Activated CD4-positive, alpha-beta T cell treated with anti-CD3 and anti-CD28 coated beads, Interleukin-2, amount 50 U/mL, for 48 hours (primary cell): ENCODE measurements at regions not wholly inside any gene's neighbourhood (a gene's known extent, or its start where the extent isn't known, plus 50 kb on each side); places are given as distances from the start of the nearest gene placed in this dataset.

Source experiments
- DNase-seq, 2 experiments: peaks; one replicate each; pipeline ENCODE4 v3.0.0-alpha.2; 2020

DNA sequence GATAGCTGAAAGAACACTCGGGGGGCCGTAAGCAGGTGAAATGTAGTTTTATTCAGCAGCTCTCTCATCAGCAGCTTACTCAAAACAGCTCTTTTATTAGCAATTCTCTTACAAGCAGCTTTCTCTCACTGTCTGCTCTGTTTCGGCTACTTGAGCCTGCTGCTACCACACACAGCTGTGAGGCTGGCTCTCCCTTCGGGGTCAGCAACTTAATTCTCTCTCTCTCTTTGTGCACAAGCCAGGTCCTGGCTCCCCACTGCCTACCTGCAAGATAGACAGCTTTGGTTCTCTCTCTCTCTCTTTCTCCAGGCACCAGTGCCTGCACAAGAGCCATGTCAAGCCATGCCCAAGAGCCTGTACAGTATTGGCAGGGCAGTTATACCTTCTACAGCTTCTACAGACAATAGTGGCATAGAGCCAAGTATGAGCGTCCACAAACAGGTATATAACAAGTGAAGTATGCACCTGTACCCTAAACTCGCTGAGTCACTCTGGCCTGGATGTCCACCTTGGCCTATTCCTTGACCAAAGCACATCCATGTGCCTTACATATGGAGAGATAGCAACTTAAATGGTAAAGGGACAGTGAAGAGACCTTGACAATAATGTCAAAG, 110.8 kb downstream of the MTNR1B start:
- DNase-seq = no peak

DNA sequence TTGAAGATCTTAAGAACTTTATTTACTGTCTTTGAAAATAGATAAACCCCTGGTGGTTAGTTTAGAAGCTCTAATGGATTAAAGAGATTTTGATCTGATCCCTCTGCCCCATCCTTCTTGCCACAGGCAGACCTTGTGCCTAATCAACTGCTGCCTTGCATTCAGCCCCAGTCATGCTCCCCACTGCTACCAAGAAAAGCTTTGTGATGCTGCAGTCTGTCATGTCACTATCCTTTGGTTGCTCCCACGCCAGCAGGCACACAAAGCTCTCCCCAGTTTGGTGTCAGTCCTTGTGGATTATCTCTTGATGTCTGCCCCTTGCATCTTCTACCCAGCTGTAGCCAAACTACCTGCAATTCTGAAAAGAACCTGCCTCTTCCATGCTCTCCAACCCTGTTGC, 112.2 kb downstream of the MTNR1B start:
- no peak for DNase-seq

DNA sequence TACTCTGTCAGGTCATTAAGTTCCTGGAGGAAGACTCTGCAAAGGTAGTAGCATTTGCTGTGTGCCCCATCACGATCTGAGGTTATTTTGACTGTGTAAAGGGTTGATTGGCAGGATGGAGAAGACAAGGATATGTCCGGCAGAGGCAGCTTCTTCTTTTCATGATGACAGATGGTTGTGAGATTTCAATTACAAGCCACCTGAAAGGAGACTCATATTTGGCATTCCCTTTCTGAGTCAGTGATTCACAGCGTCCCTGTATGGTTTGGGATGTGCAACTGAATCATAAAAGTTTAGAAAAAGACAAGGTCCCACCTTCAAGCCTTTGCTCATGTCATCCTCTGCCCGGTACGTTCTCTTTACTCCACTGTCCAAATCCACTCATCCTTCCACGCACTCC, 113.4 kb downstream of the MTNR1B start:
- DNase-seq = no peak

DNA sequence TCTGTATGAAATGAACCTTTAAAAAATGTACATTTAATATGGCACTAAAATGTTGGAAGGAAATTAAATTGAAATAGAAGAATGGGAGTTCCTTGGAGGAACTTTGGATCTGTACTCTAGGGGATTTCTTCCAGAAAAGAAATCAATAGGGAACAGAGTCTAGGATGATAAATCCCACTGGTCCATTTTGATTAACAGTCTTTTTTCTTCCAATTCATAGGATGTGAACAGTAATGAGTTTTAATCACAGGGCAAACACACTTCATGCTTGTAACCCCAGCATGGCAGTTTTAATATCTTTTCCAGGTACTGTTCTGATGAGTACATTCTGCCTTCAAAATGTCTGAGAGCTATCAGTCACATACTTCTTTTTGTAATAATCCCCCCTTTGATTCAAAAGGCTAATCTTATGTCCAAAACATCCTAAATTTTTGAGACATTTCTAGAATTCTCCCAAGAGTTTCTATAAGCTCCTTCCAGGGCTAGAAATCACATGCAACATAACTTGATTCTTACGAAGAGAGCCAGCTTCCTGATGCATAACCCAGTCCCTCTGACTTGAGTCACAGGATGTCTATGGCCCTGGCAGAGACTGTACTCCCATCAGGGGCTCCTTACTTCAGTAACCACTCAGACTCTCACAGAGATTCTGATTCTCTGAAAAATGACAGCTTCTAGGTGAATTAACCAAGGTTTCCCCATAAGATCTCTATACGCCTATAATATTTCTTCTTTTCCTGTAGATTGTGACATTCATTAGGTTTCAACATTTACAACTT, 112.9 kb downstream of the SLC36A4 start:
- no peak for DNase-seq

DNA sequence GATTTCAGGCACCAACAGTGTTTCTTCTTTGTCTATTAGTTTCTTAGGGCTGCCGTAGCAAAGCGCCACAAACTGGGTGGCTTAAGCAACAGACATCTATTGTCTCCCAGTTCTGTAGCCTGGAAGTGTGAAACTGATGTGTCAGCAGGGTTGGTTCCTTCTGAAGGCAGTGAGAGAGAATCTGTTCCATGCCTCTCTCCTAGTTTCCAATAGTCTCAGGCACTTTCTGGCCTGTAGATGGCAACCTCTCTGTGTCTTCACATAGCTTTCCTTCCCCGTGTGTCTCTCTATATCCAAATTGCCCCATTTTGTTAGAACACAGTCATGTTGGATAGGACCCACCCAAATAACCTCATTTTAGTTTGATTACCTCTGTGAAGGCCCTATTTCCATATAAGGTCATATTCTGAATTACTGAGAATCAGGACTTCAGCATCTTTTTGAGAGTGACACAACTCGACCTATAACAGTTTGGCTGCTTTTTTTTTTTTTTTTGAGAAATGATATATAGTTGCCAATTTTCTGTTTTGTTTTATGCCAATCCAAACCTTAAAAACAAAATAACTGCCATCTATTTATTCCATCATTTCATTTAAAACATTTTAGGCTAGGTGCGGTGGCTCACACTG, 108.2 kb downstream of the SLC36A4 start:
- no peak for DNase-seq
